ENCODE measurements at regions not wholly inside any gene's neighbourhood (a gene's known extent, or its start where the extent isn't known, plus 50 kb on each side); places are given as distances from the start of the nearest gene placed in this dataset.

- DNase-seq: no peak
Observed at GRCh38 chr2:14127765-14128164, 504.8 kb upstream of the LRATD1 start.

GRCh38 chr2:14132386-14132785 lies 500.1 kb upstream of the LRATD1 start:
- DNase-seq: no peak

- DNase-seq: no peak
Observed at GRCh38 chr2:14134771-14135170, 497.7 kb upstream of the LRATD1 start.

GRCh38 chr2:14136030-14136429 lies 496.5 kb upstream of the LRATD1 start:
- DNase-seq: no peak

GRCh38 chr2:14137643-14138042 lies 494.9 kb upstream of the LRATD1 start:
- DNase-seq: no peak

- no peak for DNase-seq
Observed at GRCh38 chr2:14140009-14140550, 492.4 kb upstream of the LRATD1 start.

GRCh38 chr2:14143435-14143834 lies 489.1 kb upstream of the LRATD1 start:
- no peak for DNase-seq

- DNase-seq: no peak
Observed at GRCh38 chr2:14148216-14148615, 484.3 kb upstream of the LRATD1 start.

- no peak for DNase-seq
Observed at GRCh38 chr2:14157816-14158215, 474.7 kb upstream of the LRATD1 start.

GRCh38 chr2:14180333-14180732 lies 452.2 kb upstream of the LRATD1 start:
- no peak for DNase-seq

- no peak for DNase-seq
Observed at GRCh38 chr2:14182227-14182946, 450.1 kb upstream of the LRATD1 start.

GRCh38 chr2:14185906-14186305 lies 446.6 kb upstream of the LRATD1 start:
- no peak for DNase-seq

- no peak for DNase-seq
Observed at GRCh38 chr2:14188446-14188845, 444.1 kb upstream of the LRATD1 start.

GRCh38 chr2:14189929-14190328 lies 442.6 kb upstream of the LRATD1 start:
- no peak for DNase-seq

GRCh38 chr2:14194233-14194632 lies 438.3 kb upstream of the LRATD1 start:
- DNase-seq: no peak

GRCh38 chr2:14197293-14197692 lies 435.2 kb upstream of the LRATD1 start:
- DNase-seq: no peak

GRCh38 chr2:14199040-14199439 lies 433.5 kb upstream of the LRATD1 start:
- no peak for DNase-seq

- DNase-seq: no peak
Observed at GRCh38 chr2:14219306-14219705, 413.2 kb upstream of the LRATD1 start.

- DNase-seq: no peak
Observed at GRCh38 chr2:14220101-14220500, 412.4 kb upstream of the LRATD1 start.

GRCh38 chr2:14221466-14221865 lies 411.1 kb upstream of the LRATD1 start:
- DNase-seq: no peak

GRCh38 chr2:14223576-14223975 lies 408.9 kb upstream of the LRATD1 start:
- DNase-seq: no peak

GRCh38 chr2:14231391-14231898 lies 401.1 kb upstream of the LRATD1 start:
- no peak for DNase-seq

GRCh38 chr2:14232217-14232616 lies 400.3 kb upstream of the LRATD1 start:
- no peak for DNase-seq

GRCh38 chr2:14234911-14235310 lies 397.6 kb upstream of the LRATD1 start:
- DNase-seq: no peak

- no peak for DNase-seq
Observed at GRCh38 chr2:14235667-14236066, 396.9 kb upstream of the LRATD1 start.
